Osteoblast (primary cell): ENCODE measurements at regions not wholly inside any gene's neighbourhood (a gene's known extent, or its start where the extent isn't known, plus 50 kb on each side); places are given as distances from the start of the nearest gene placed in this dataset.

ENCODE experiments used
- DNase-seq: peaks from one replicate; pipeline ENCODE4 v3.0.0; 2011; ENCODE audit warnings: low spot score, mixed read lengths; ENCODE audit not compliant: insufficient read length; ENCODE audit errors: missing footprints
- H2AFZ ChIP-seq: 2 replicates; pipeline ENCODE4 v1.6.0; 2011; ENCODE audit warnings: mild to moderate bottlenecking, low read length
- H3K27ac ChIP-seq: 2 replicates; pipeline ENCODE4 v1.5.1; 2011; ENCODE audit warnings: mild to moderate bottlenecking, low read depth, low read length, moderate library complexity
- H3K27me3 ChIP-seq: 2 replicates; pipeline ENCODE4 v1.6.0; 2012; ENCODE audit warnings: mild to moderate bottlenecking, control low read depth, inconsistent platforms, low read length, moderate library complexity; ENCODE audit not compliant: insufficient read depth
- H3K36me3 ChIP-seq: 2 replicates; pipeline ENCODE4 v1.5.1; 2011; ENCODE audit warnings: mild to moderate bottlenecking, low read length, control low read depth, moderate library complexity; ENCODE audit not compliant: insufficient read depth
- H3K4me1 ChIP-seq: 2 replicates; pipeline ENCODE4 v1.5.1; 2011; ENCODE audit warnings: mild to moderate bottlenecking, low read length, control low read depth, moderate library complexity; ENCODE audit not compliant: insufficient read depth
- H3K4me2 ChIP-seq: 2 replicates; pipeline ENCODE4 v1.6.0; 2011; ENCODE audit warnings: mild to moderate bottlenecking, low read length; ENCODE audit not compliant: insufficient read depth
- H3K4me3 ChIP-seq: fragments of 200-600 bp; sonication (generic); 3 replicates; pipeline ENCODE4 v1.5.1; 2012; ENCODE audit warnings: mild to moderate bottlenecking, low read length, inconsistent platforms; ENCODE audit not compliant: insufficient read depth
- H3K79me2 ChIP-seq: 2 replicates; pipeline ENCODE4 v1.6.0; 2012; ENCODE audit warnings: mild to moderate bottlenecking, low read length, control low read depth, inconsistent platforms; ENCODE audit not compliant: insufficient read depth
- H3K9me3 ChIP-seq: 2 replicates; pipeline ENCODE4 v1.5.1; 2011; ENCODE audit warnings: low read depth, low read length, control low read depth
- H4K20me1 ChIP-seq: 2 replicates; pipeline ENCODE4 v1.6.0; 2012; ENCODE audit warnings: mild to moderate bottlenecking, low read length, control low read depth; ENCODE audit not compliant: insufficient read depth
- CTCF ChIP-seq: IDR thresholded peaks from 2 replicates; pipeline ENCODE4 v1.5.1; 2011; ENCODE audit warnings: mild to moderate bottlenecking, low read depth, low read length, moderate library complexity; ENCODE audit errors: extremely low read depth

- peaks cover 3% of the 10 kb centered on the region for H3K9me3 ChIP-seq
- no peaks in the 10 kb centered on the region for H4K20me1 ChIP-seq
- H3K4me2 ChIP-seq: no peak overlapping the region
- no peak overlapping the region for H2AFZ ChIP-seq
- no peaks in the 10 kb centered on the region for H3K4me1 ChIP-seq
- no peaks in the 10 kb centered on the region for H3K79me2 ChIP-seq
- no peak overlapping the region for H3K4me3 ChIP-seq
- H3K36me3 ChIP-seq: no peaks in the 10 kb centered on the region
- DNase-seq: no peak
- H3K27ac ChIP-seq: no peak overlapping the region
- no peak for TF ChIP-seq CTCF
- H3K27me3 ChIP-seq: no peaks in the 10 kb centered on the region
Measured at GRCh38 chr3:6655275-6655674, 205.6 kb upstream of the GRM7 start.

GRCh38 chr3:6657591-6657990, 203.3 kb upstream of the GRM7 start:
- Histone ChIP-seq H3K9me3 (no peaks in the 10 kb centered on the region), H3K36me3 (no peaks in the 10 kb centered on the region), H4K20me1 (no peaks in the 10 kb centered on the region), H3K27me3 (no peaks in the 10 kb centered on the region), H3K79me2 (no peaks in the 10 kb centered on the region), H2AFZ (no peak overlapping the region), H3K27ac (no peak overlapping the region), H3K4me2 (no peak overlapping the region), H3K4me3 (no peak overlapping the region), H3K4me1 (no peaks in the 10 kb centered on the region)
- TF ChIP-seq CTCF: no peak
- DNase-seq: no peak

GRCh38 chr3:6667354-6667753, 193.6 kb upstream of the GRM7 start:
- Histone ChIP-seq H3K79me2 (no peaks in the 10 kb centered on the region), H2AFZ (no peak overlapping the region), H3K4me3 (no peak overlapping the region), H3K4me1 (no peaks in the 10 kb centered on the region), H3K27me3 (no peaks in the 10 kb centered on the region), H3K9me3 (peaks cover 8% of the 10 kb centered on the region), H3K27ac (no peak overlapping the region), H3K4me2 (no peak overlapping the region), H3K36me3 (no peaks in the 10 kb centered on the region), H4K20me1 (no peaks in the 10 kb centered on the region)
- no peak for DNase-seq
- no peak for TF ChIP-seq CTCF

GRCh38 chr3:6671363-6671762, 189.6 kb upstream of the GRM7 start:
- H3K79me2 ChIP-seq: no peaks in the 10 kb centered on the region
- no peaks in the 10 kb centered on the region for H4K20me1 ChIP-seq
- H3K9me3 ChIP-seq: peaks cover 5% of the 10 kb centered on the region
- no peaks in the 10 kb centered on the region for H3K4me1 ChIP-seq
- no peak overlapping the region for H3K4me2 ChIP-seq
- no peak overlapping the region for H3K27ac ChIP-seq
- TF ChIP-seq CTCF: no peak
- DNase-seq: no peak
- H2AFZ ChIP-seq: no peak overlapping the region
- H3K4me3 ChIP-seq: no peak overlapping the region
- no peaks in the 10 kb centered on the region for H3K36me3 ChIP-seq
- H3K27me3 ChIP-seq: no peaks in the 10 kb centered on the region
